ENCODE measurements at regions not wholly inside any gene's neighbourhood (a gene's known extent, or its start where the extent isn't known, plus 50 kb on each side); places are given as distances from the start of the nearest gene placed in this dataset.

GRCh38 chr9:119810645-119811429 is 441.6 kb upstream of the BRINP1 start:
- DNase-seq, result no peak

- DNase-seq, result no peak
These were observed 434.4 kb upstream of the BRINP1 start for GRCh38 chr9:119803679-119804078.

GRCh38 chr9:119802621-119803020 is 433.4 kb upstream of the BRINP1 start:
- DNase-seq, result no peak

GRCh38 chr9:119802133-119802532 is 432.9 kb upstream of the BRINP1 start:
- no peak for DNase-seq

GRCh38 chr9:119801311-119801710 is 432.1 kb upstream of the BRINP1 start:
- no peak for DNase-seq

GRCh38 chr9:119795395-119795794 is 426.2 kb upstream of the BRINP1 start:
- no peak for DNase-seq

- DNase-seq, result no peak
These were observed 425.6 kb upstream of the BRINP1 start for GRCh38 chr9:119794836-119795235.

- no peak for DNase-seq
These were observed 424.0 kb upstream of the BRINP1 start for GRCh38 chr9:119793218-119793617.

GRCh38 chr9:119792242-119792641 is 423.0 kb upstream of the BRINP1 start:
- DNase-seq, result no peak

GRCh38 chr9:119789987-119790386 is 420.8 kb upstream of the BRINP1 start:
- DNase-seq, result no peak

- no peak for DNase-seq
These were observed 419.7 kb upstream of the BRINP1 start for GRCh38 chr9:119788921-119789320.

- DNase-seq, result no peak
These were observed 412.7 kb upstream of the BRINP1 start for GRCh38 chr9:119781886-119782285.

GRCh38 chr9:119775410-119775809 is 406.2 kb upstream of the BRINP1 start:
- no peak for DNase-seq

GRCh38 chr9:119773823-119774222 is 404.6 kb upstream of the BRINP1 start:
- no peak for DNase-seq

- no peak for DNase-seq
These were observed 402.1 kb upstream of the BRINP1 start for GRCh38 chr9:119771341-119771740.

- no peak for DNase-seq
These were observed 399.0 kb upstream of the BRINP1 start for GRCh38 chr9:119768266-119768665.

- no peak for DNase-seq
These were observed 396.5 kb upstream of the BRINP1 start for GRCh38 chr9:119765632-119766175.

- no peak for DNase-seq
These were observed 394.0 kb upstream of the BRINP1 start for GRCh38 chr9:119763260-119763659.

- DNase-seq, result no peak
These were observed 392.6 kb upstream of the BRINP1 start for GRCh38 chr9:119761812-119762211.

GRCh38 chr9:119758990-119759389 is 389.8 kb upstream of the BRINP1 start:
- DNase-seq, result no peak

- DNase-seq, result no peak
These were observed 389.0 kb upstream of the BRINP1 start for GRCh38 chr9:119758241-119758640.

- DNase-seq, result no peak
These were observed 370.2 kb upstream of the BRINP1 start for GRCh38 chr9:119739476-119739875.

GRCh38 chr9:119736491-119737454 is 367.5 kb upstream of the BRINP1 start:
- DNase-seq, result no peak

GRCh38 chr9:119727988-119728387 is 358.8 kb upstream of the BRINP1 start:
- DNase-seq, result no peak
